Occipital lobe (tissue), 1 donor: ENCODE measurements at regions not wholly inside any gene's neighbourhood (a gene's known extent, or its start where the extent isn't known, plus 50 kb on each side); places are given as distances from the start of the nearest gene placed in this dataset.

Source experiments
- DNase-seq: peaks from one replicate; lab custom pipeline; 2025; lab: John Stamatoyannopoulos, UW

GRCh38 chr13:40139896-40140520, 484.5 kb downstream of the COG6 start:
- DNase-seq, result no peak

- no peak for DNase-seq
These were observed 486.5 kb downstream of the COG6 start for GRCh38 chr13:40141859-40142555.

GRCh38 chr13:40143106-40143505, 487.6 kb downstream of the COG6 start:
- DNase-seq, result no peak

GRCh38 chr13:40143559-40143958, 488.1 kb downstream of the COG6 start:
- DNase-seq, result no peak

- DNase-seq, result no peak
These were observed 489.7 kb downstream of the COG6 start for GRCh38 chr13:40145139-40145538.

- DNase-seq, result no peak
These were observed 490.6 kb downstream of the COG6 start for GRCh38 chr13:40146063-40146462.

- no peak for DNase-seq
These were observed 491.2 kb downstream of the COG6 start for GRCh38 chr13:40146611-40147117.

- no peak for DNase-seq
These were observed 492.6 kb downstream of the COG6 start for GRCh38 chr13:40148101-40148500.

GRCh38 chr13:40148742-40149141, 493.3 kb downstream of the COG6 start:
- DNase-seq, result no peak

GRCh38 chr13:40149611-40150274, 494.3 kb downstream of the COG6 start:
- DNase-seq, result peak; percentile 7

GRCh38 chr13:40151673-40152072, 496.2 kb downstream of the COG6 start:
- DNase-seq, result no peak

- no peak for DNase-seq
These were observed 496.7 kb downstream of the COG6 start for GRCh38 chr13:40152145-40152544.

- no peak for DNase-seq
These were observed 497.5 kb downstream of the COG6 start for GRCh38 chr13:40152922-40153321.

GRCh38 chr13:40153516-40153915, 498.1 kb downstream of the COG6 start:
- DNase-seq, result no peak

GRCh38 chr13:40155201-40155600, 499.7 kb downstream of the COG6 start:
- no peak for DNase-seq

GRCh38 chr13:40158218-40158617, 502.8 kb downstream of the COG6 start:
- DNase-seq, result no peak

- DNase-seq, result no peak
These were observed 503.3 kb downstream of the COG6 start for GRCh38 chr13:40158757-40159156.

GRCh38 chr13:40159736-40160135, 504.3 kb downstream of the COG6 start:
- DNase-seq, result no peak

GRCh38 chr13:40160618-40161350, 505.3 kb downstream of the COG6 start:
- DNase-seq, result no peak

- no peak for DNase-seq
These were observed 505.1 kb downstream of the FOXO1 start for GRCh38 chr13:40161351-40161810.

GRCh38 chr13:40161931-40162330, 504.5 kb downstream of the FOXO1 start:
- no peak for DNase-seq
